Thyroid gland (tissue), 4 donors: ENCODE measurements at regions not wholly inside any gene's neighbourhood (a gene's known extent, or its start where the extent isn't known, plus 50 kb on each side); places are given as distances from the start of the nearest gene placed in this dataset.

Experiments used
- POLR2A ChIP-seq, 2 donors: fragments of 450-650 bp; IDR thresholded peaks; one replicate each; pipeline ENCODE4 v1.6.1; 2017; ENCODE audit warnings: antibody characterized with exemption in 2 of 2, mild to moderate bottlenecking in 2 of 2, moderate library complexity in 1 of 2
- TF ChIP-seq, protein P1 (sequence below), 6 experiments: fragments of 200-600 bp in 3 of 6; fragments of 450-650 bp in 3 of 6; sonication (generic) in 3 of 6; IDR thresholded peaks; one replicate each; pipeline ENCODE4 v1.5.1; 2016 to 2019; ENCODE audit warnings: antibody characterized with exemption in 6 of 6, mild to moderate bottlenecking in 2 of 6, inconsistent platforms in 1 of 6, moderate library complexity in 1 of 6

DNA sequence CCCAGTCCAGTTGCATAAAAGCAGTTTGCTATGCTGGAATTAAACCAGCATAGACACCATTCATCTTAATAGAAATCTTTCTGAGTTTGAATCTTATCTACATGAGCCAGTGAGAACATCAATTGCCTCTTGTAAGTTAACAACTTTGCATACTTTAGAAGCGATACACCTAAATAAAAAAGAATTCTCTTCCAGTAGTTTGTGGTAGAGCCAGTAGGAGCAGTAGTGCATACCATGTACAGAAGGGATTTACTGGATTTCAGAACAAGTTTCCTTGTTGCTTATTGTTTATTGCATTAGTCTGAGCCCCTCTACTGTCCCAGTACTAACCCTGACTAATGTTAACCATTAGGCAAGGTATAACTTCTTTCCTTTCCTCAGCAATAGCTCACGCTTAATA, 313.1 kb downstream of the TGFB2 start:
- TF ChIP-seq, protein P1, sequence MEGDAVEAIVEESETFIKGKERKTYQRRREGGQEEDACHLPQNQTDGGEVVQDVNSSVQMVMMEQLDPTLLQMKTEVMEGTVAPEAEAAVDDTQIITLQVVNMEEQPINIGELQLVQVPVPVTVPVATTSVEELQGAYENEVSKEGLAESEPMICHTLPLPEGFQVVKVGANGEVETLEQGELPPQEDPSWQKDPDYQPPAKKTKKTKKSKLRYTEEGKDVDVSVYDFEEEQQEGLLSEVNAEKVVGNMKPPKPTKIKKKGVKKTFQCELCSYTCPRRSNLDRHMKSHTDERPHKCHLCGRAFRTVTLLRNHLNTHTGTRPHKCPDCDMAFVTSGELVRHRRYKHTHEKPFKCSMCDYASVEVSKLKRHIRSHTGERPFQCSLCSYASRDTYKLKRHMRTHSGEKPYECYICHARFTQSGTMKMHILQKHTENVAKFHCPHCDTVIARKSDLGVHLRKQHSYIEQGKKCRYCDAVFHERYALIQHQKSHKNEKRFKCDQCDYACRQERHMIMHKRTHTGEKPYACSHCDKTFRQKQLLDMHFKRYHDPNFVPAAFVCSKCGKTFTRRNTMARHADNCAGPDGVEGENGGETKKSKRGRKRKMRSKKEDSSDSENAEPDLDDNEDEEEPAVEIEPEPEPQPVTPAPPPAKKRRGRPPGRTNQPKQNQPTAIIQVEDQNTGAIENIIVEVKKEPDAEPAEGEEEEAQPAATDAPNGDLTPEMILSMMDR (IDR thresholded peaks at IDR 0.05), result no peak
- TF ChIP-seq POLR2A (IDR thresholded peaks at IDR 0.05), result no peak
